K562 (cell line): ENCODE measurements at regions not wholly inside any gene's neighbourhood (a gene's known extent, or its start where the extent isn't known, plus 50 kb on each side); places are given as distances from the start of the nearest gene placed in this dataset.

Experiments used
- ATAC-seq: fragments of 200-7000 bp; cut with Tn5 transposase; 3 replicates; pipeline ENCODE4 v1.9.1; 2020; ENCODE audit warnings: moderate library complexity
- BruUV-seq: library from RNA; stranded (reverse); fragments of 400-500 nt; replicated peaks from 2 replicates; lab custom pipeline; 2021; lab: Mats Ljungman, UMichigan
- CTCF ChIA-PET: fragments of 300-600 bp; formaldehyde crosslinking; extraction: SDS; loops from one replicate; lab custom pipeline; 2021; ENCODE audit warnings: low intra/inter-chr PET ratio; lab: Yijun Ruan, JAX
- POLR2A ChIA-PET: fragments of 300-600, 350-650 bp; sonication (Branson Sonifier 250); formaldehyde crosslinking; extraction: SDS; loops from one replicate; lab custom pipeline; 2021; ENCODE audit warnings: antibody characterized with exemption, inconsistent platforms; lab: Yijun Ruan, JAX
- DNase-seq, 4 experiments: peaks; one replicate each; pipeline versions ENCODE4 v3.0.0 to v3.0.0-alpha.2; 2011 to 2018; ENCODE audit warnings: low spot score in 3 of 4, mixed read lengths in 3 of 4; ENCODE audit errors: extremely low read depth in 1 of 4
- FAIRE-seq: peaks from 2 replicates; lab custom pipeline; 2011; peaks lifted over from hg19 to GRCh38; lab: Jason Lieb, UNC
- H2AFZ ChIP-seq: 2 replicates; pipeline ENCODE4 v1.6.0; 2011; ENCODE audit warnings: low read depth, low read length, control low read depth, inconsistent platforms
- H3K27ac ChIP-seq: fragments of 200-600 bp; 3 replicates; pipeline ENCODE4 v1.8.0; 2011; ENCODE audit warnings: low read depth, mild to moderate bottlenecking, control low read depth, inconsistent platforms, low read length, moderate library complexity, mixed read lengths; ENCODE audit errors: extremely low read depth
- H3K27me3 ChIP-seq, 2 experiments: fragments of 300-600 bp in 1 of 2; 2 replicates in 1 of 2; 3 replicates in 1 of 2; pipeline versions ENCODE4 v1.6.0 to v1.8.0; 2011; ENCODE audit warnings: inconsistent platforms in 2 of 2, low read length in 2 of 2, mild to moderate bottlenecking in 1 of 2, mixed read lengths in 1 of 2, moderate library complexity in 1 of 2; ENCODE audit not compliant: control insufficient read depth in 2 of 2, insufficient read depth in 2 of 2
- H3K36me3 ChIP-seq: fragments of 300-600 bp; 3 replicates; pipeline ENCODE4 v1.8.0; 2011; ENCODE audit warnings: mild to moderate bottlenecking, low read length, inconsistent platforms; ENCODE audit not compliant: control insufficient read depth, insufficient read depth
- H3K4me1 ChIP-seq, 2 experiments: fragments of 200-600 bp in 1 of 2; replicated peaks in 1 of 2; 2 replicates in 1 of 2; 3 replicates in 1 of 2; pipeline versions ENCODE4 v1.5.1 to v1.8.0; 2011; ENCODE audit warnings: inconsistent platforms in 2 of 2, low read length in 2 of 2, mild to moderate bottlenecking in 1 of 2, mixed read lengths in 1 of 2, moderate library complexity in 1 of 2; ENCODE audit not compliant: control insufficient read depth in 2 of 2, insufficient read depth in 2 of 2
- H3K4me2 ChIP-seq: 2 replicates; pipeline ENCODE4 v1.6.1; 2011; ENCODE audit warnings: low read length, control low read depth, inconsistent platforms, mixed read lengths; ENCODE audit not compliant: insufficient read depth
- H3K4me3 ChIP-seq: fragments of 200-600 bp; sonication (generic), shearing (Covaris generic); 2 replicates; pipeline ENCODE4 v1.5.1; 2016; ENCODE audit warnings: control low read depth, inconsistent platforms
- H3K79me2 ChIP-seq: fragments of 200-600 bp; 3 replicates; pipeline ENCODE4 v1.8.0; 2011; ENCODE audit warnings: low read length, inconsistent platforms; ENCODE audit not compliant: control insufficient read depth, insufficient read depth
- H3K9ac ChIP-seq, 2 experiments: 2 replicates each; pipeline versions ENCODE4 v1.6.0 to v1.6.1; 2011; ENCODE audit warnings: low read depth in 2 of 2, low read length in 2 of 2, control low read depth in 1 of 2, inconsistent platforms in 1 of 2, mild to moderate bottlenecking in 1 of 2, mixed read lengths in 1 of 2; ENCODE audit not compliant: insufficient read depth in 1 of 2
- H3K9me1 ChIP-seq: one replicate; pipeline ENCODE4 v1.6.0; 2011; ENCODE audit warnings: inconsistent platforms, mild to moderate bottlenecking, low read length, moderate library complexity; ENCODE audit not compliant: control insufficient read depth, insufficient read depth
- H3K9me3 ChIP-seq: replicated peaks from 2 replicates; pipeline ENCODE4 v1.5.1; 2011; ENCODE audit warnings: low read depth, low read length, inconsistent platforms; ENCODE audit not compliant: control insufficient read depth, insufficient read depth
- H4K20me1 ChIP-seq: replicated peaks from 2 replicates; pipeline ENCODE4 v1.6.1; 2011; ENCODE audit warnings: low read length, inconsistent platforms, mixed read lengths; ENCODE audit not compliant: control insufficient read depth, insufficient read depth
- ADNP ChIP-seq: fragments of 200-800 bp; sonication (Bioruptor generic); IDR thresholded peaks from 2 replicates; pipeline ENCODE4 v1.6.1; 2016; ENCODE audit warnings: missing genetic modification characterization, missing compliant biosample characterization
- CREM ChIP-seq: IDR thresholded peaks from 2 replicates; pipeline ENCODE4 v1.6.1; 2014; ENCODE audit warnings: antibody characterized with exemption, low read depth
- ELF2 ChIP-seq: fragments of 250-450 bp; sonication (Bioruptor Pico); IDR thresholded peaks from 2 replicates; pipeline ENCODE4 v1.5.0; 2021; ENCODE audit warnings: mild to moderate bottlenecking
- MEIS2 ChIP-seq: fragments of 450-650 bp; IDR thresholded peaks from 2 replicates; pipeline ENCODE4 v1.6.1; 2014; ENCODE audit warnings: mild to moderate bottlenecking; ENCODE audit not compliant: partially characterized antibody
- NR3C1 ChIP-seq: sonication (generic); formaldehyde crosslinking; IDR thresholded peaks from 2 replicates; pipeline ENCODE4 v1.8.1; 2022; ENCODE audit warnings: missing genetic modification reagents
- NUFIP1 ChIP-seq: fragments of 450-650 bp; IDR thresholded peaks from 2 replicates; pipeline ENCODE4 v1.6.1; 2018; ENCODE audit not compliant: partially characterized antibody
- PCBP1 ChIP-seq: fragments of 200-400 bp; formaldehyde crosslinking; IDR thresholded peaks from 2 replicates; pipeline ENCODE4 v1.6.1; 2018; ENCODE audit warnings: mild to moderate bottlenecking, low read depth, low read length; ENCODE audit not compliant: poor library complexity, severe bottlenecking
- PHB ChIP-seq: fragments of 250-450 bp; sonication (Bioruptor Pico); IDR thresholded peaks from 2 replicates; pipeline ENCODE4 v1.5.0; 2021
- RBM14 ChIP-seq: fragments of 200-400 bp; formaldehyde crosslinking; IDR thresholded peaks from 2 replicates; pipeline ENCODE4 v1.6.1; 2018; ENCODE audit warnings: low read depth, mild to moderate bottlenecking, low read length, moderate library complexity, borderline replicate concordance; ENCODE audit not compliant: insufficient read depth
- RBM34 ChIP-seq: fragments of 200-400 bp; formaldehyde crosslinking; IDR thresholded peaks from 2 replicates; pipeline ENCODE4 v1.6.1; 2018; ENCODE audit warnings: low read length, borderline replicate concordance; ENCODE audit not compliant: insufficient read depth
- SNRNP70 ChIP-seq: fragments of 200-400 bp; formaldehyde crosslinking; optimal IDR thresholded peaks from 2 replicates; pipeline ENCODE3; 2017; ENCODE audit warnings: low read depth, low read length
- TAF15 ChIP-seq: fragments of 200-400 bp; formaldehyde crosslinking; IDR thresholded peaks from 2 replicates; pipeline ENCODE4 v1.6.1; 2017; ENCODE audit warnings: mild to moderate bottlenecking, low read depth, low read length, moderate library complexity
- ZBTB12 ChIP-seq: fragments of 250-450 bp; sonication (Bioruptor Pico); IDR thresholded peaks from 2 replicates; pipeline ENCODE4 v1.4.0; 2020
- ZBTB2 ChIP-seq: fragments of 450-650 bp; IDR thresholded peaks from 2 replicates; pipeline ENCODE4 v1.6.1; 2016; ENCODE audit warnings: antibody characterized with exemption
- ZHX1 ChIP-seq: fragments of 150-350 bp; conservative IDR thresholded peaks from 2 replicates; pipeline ENCODE4 v1.6.1; 2014; ENCODE audit warnings: low read length
- ZNF12 ChIP-seq: sonication (generic); formaldehyde crosslinking; IDR thresholded peaks from 2 replicates; pipeline ENCODE4 v1.4.0; 2020; ENCODE audit warnings: mild to moderate bottlenecking, missing genetic modification reagents
- ZNF57 ChIP-seq: fragments of 450-650 bp; formaldehyde crosslinking; IDR thresholded peaks from 2 replicates; pipeline ENCODE4 v1.4.0; 2020; ENCODE audit warnings: mild to moderate bottlenecking, moderate library complexity
- WGBS: fragments of 100-300 bp; shearing (Covaris generic); methylation state at CpG from one replicate; pipeline ENCODE4 v1.1.6; 2016; ENCODE audit warnings: low coverage, mixed read lengths; ENCODE audit not compliant: insufficient coverage; ENCODE audit errors: missing lambda C conversion rate; 5-methylcytosine and 5-hydroxymethylcytosine counted together
- in situ Hi-C: fragments of 300-500 bp; cut with MboI; formaldehyde crosslinking; loops from 4 replicates; pipeline ENCODE4 v1.15.0; 2018; ENCODE audit warnings: inconsistent platforms, mixed read lengths
- intact Hi-C: fragments of 100-400 bp; cut with micrococcal nuclease; formaldehyde crosslinking; loops from 2 replicates; pipeline ENCODE4 v1.14.2; 2022
- TF ChIP-seq, protein P1 (sequence below): sonication (generic); formaldehyde crosslinking; IDR thresholded peaks from 2 replicates; pipeline ENCODE4 v1.8.0; 2022; ENCODE audit warnings: mild to moderate bottlenecking, missing genetic modification reagents

- BruUV-seq, result no TSS peak
- CTCF ChIA-PET, result interaction anchor here (0.6 kb wide), 1 partner anchor 538 kb away, joined by 4 read pairs; no protein-coding TSS in a partner anchor
- Histone ChIP-seq H3K27me3 (no peaks in the 10 kb centered on the region), H3K27ac (no peak overlapping the region), H3K79me2 (no peaks in the 10 kb centered on the region), H3K9ac (no peak overlapping the region), H3K4me1 (no peaks in the 10 kb centered on the region; a peak in 1 of 5 replicates), H4K20me1 (no peaks in the 10 kb centered on the region), H3K36me3 (no peaks in the 10 kb centered on the region), H3K9me3 (no peaks in the 10 kb centered on the region), H3K9me1 (no peaks in the 10 kb centered on the region), H3K4me2 (no peak overlapping the region), H2AFZ (no peak overlapping the region), H3K4me3 (no peak overlapping the region)
- POLR2A ChIA-PET, result no interaction called here
- FAIRE-seq (no peak), DNase-seq (no peak), ATAC-seq (no peak)
- in situ Hi-C loops, result no loop called here
- WGBS, result 43% methylated on average over 3 of the region's 3 CpGs
- intact Hi-C loops, result no loop called here
- TF ChIP-seq, protein P1, sequence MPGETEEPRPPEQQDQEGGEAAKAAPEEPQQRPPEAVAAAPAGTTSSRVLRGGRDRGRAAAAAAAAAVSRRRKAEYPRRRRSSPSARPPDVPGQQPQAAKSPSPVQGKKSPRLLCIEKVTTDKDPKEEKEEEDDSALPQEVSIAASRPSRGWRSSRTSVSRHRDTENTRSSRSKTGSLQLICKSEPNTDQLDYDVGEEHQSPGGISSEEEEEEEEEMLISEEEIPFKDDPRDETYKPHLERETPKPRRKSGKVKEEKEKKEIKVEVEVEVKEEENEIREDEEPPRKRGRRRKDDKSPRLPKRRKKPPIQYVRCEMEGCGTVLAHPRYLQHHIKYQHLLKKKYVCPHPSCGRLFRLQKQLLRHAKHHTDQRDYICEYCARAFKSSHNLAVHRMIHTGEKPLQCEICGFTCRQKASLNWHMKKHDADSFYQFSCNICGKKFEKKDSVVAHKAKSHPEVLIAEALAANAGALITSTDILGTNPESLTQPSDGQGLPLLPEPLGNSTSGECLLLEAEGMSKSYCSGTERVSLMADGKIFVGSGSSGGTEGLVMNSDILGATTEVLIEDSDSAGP (CRISPR knock-in tag), result no peak
- TF ChIP-seq NR3C1 (CRISPR knock-in tag), result no peak
- TF ChIP-seq ZBTB2, result no peak
- no peak for TF ChIP-seq TAF15
- no peak for TF ChIP-seq ELF2
- no peak for TF ChIP-seq RBM34
- TF ChIP-seq ZNF12 (CRISPR knock-in tag), result no peak
- TF ChIP-seq ADNP (tag), result no peak
- TF ChIP-seq PHB (CRISPR knock-in tag), result no peak
- TF ChIP-seq MEIS2, result no peak
- TF ChIP-seq SNRNP70, result no peak
- no peak for TF ChIP-seq RBM14
- TF ChIP-seq ZHX1, result no peak
- TF ChIP-seq NUFIP1, result no peak
- TF ChIP-seq CREM, result no peak
- TF ChIP-seq PCBP1, result no peak
- no peak for TF ChIP-seq ZBTB12 (CRISPR knock-in tag)
- no peak for TF ChIP-seq ZNF57 (CRISPR knock-in tag)
These were observed 74.0 kb upstream of the MEF2C start for GRCh38 chr5:88957013-88957412.
